ENCODE measurements at regions not wholly inside any gene's neighbourhood (a gene's known extent, or its start where the extent isn't known, plus 50 kb on each side); places are given as distances from the start of the nearest gene placed in this dataset.
"Not testable (repeated sequence)": the region's sequence is repeated elsewhere in the genome, so short reads cannot be mapped to it uniquely, and the experiment has no call there.

- H3K9me3 Mint-ChIP-seq = peaks cover 21% of the 10 kb centered on the region
- peak overlapping the region; percentile 93 for H3K27ac Mint-ChIP-seq
- TF ChIP-seq CTCF (IDR thresholded peaks at IDR 0.05; ENCODE audit: unreplicated experiment) = no peak
- peaks cover 25% of the 10 kb centered on the region for H3K4me1 Mint-ChIP-seq
- H3K27me3 Mint-ChIP-seq (ENCODE audit: low read depth) = no peaks in the 10 kb centered on the region
- DNase-seq (ENCODE audit: low spot score in 2 of 2, unreplicated experiment in 2 of 2) = no peak
- H3K4me3 Mint-ChIP-seq = no peak overlapping the region
- peaks cover 3% of the 10 kb centered on the region for H3K36me3 Mint-ChIP-seq
These were observed 63.6 kb upstream of the EHBP1 start for GRCh38 chr2:62641936-62642335.

- H3K27ac Mint-ChIP-seq = peak overlapping the region; percentile 93
- no peak overlapping the region for H3K4me3 Mint-ChIP-seq
- H3K4me1 Mint-ChIP-seq = peaks cover 25% of the 10 kb centered on the region
- DNase-seq (ENCODE audit: low spot score in 2 of 2, unreplicated experiment in 2 of 2) = no peak
- H3K36me3 Mint-ChIP-seq = peaks cover 3% of the 10 kb centered on the region
- peaks cover 26% of the 10 kb centered on the region for H3K9me3 Mint-ChIP-seq
- H3K27me3 Mint-ChIP-seq (ENCODE audit: low read depth) = no peaks in the 10 kb centered on the region
- no peak for TF ChIP-seq CTCF (IDR thresholded peaks at IDR 0.05; ENCODE audit: unreplicated experiment)
These were observed 64.1 kb upstream of the EHBP1 start for GRCh38 chr2:62641410-62641843.

DNA sequence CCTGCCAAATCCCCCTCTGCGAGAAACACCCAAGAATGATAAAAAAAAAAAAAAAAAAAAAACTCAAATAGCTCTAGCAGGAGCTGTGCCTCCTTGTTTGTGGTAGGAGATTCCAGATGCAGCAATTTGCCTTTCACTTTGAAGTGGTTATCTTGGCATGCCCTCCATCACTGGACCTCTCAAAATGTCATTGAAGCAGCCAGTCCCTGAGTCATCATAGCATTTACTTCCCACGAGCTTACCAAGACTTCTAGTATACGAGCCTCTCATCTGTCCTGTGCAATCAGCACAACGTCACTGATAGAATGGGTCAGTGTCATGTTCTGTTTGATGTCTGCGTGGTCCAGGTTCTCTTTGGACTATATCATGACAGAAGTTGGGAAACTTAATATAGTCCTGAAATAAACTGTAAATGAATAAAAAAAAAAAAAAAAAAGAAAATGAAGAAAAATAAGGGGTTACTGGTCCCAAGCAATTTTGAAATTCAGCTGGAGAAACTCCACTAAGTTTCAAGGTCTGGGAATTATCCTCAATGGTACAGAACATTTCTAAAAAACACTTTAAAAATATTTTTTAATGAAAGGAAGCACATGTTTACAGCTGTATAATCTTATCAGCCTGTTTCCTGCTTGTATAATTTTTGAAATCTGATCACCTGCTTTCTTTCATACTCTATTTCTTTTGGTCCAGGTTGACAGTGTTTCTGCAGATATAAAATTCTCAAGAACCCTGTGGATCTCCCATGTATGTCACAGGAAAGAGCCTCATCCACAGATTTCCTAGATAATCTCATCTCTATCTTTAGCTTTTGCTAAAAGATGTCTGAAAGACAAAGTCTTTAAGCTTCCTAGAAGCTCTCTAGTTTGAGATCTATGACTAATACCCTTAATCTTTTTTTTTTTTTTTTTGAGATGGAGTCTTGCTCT, 74.1 kb upstream of the EHBP1 start:
- peaks cover 9% of the 10 kb centered on the region for H3K36me3 Mint-ChIP-seq
- no peak overlapping the region for H3K4me3 Mint-ChIP-seq
- TF ChIP-seq CTCF (IDR thresholded peaks at IDR 0.05; ENCODE audit: unreplicated experiment) = no peak
- H3K27ac Mint-ChIP-seq = no peak overlapping the region
- no peaks in the 10 kb centered on the region for H3K27me3 Mint-ChIP-seq (ENCODE audit: low read depth)
- H3K9me3 Mint-ChIP-seq = peaks cover 39% of the 10 kb centered on the region
- H3K4me1 Mint-ChIP-seq = no peaks in the 10 kb centered on the region
- DNase-seq (ENCODE audit: low spot score in 2 of 2, unreplicated experiment in 2 of 2) = no peak

- not testable (repeated sequence) for H3K36me3 Mint-ChIP-seq; DNase-seq (ENCODE audit: low spot score in 2 of 2, unreplicated experiment in 2 of 2); H3K27me3 Mint-ChIP-seq (ENCODE audit: low read depth); H3K4me3 Mint-ChIP-seq; H3K4me1 Mint-ChIP-seq; H3K27ac Mint-ChIP-seq
- H3K9me3 Mint-ChIP-seq = peaks cover 27% of the 10 kb centered on the region
These were observed 75.3 kb upstream of the EHBP1 start for GRCh38 chr2:62630206-62630605.

GRCh38 chr2:62629310-62629709, 76.2 kb upstream of the EHBP1 start:
- H3K4me1 Mint-ChIP-seq = not testable (repeated sequence)
- H3K9me3 Mint-ChIP-seq = peaks cover 21% of the 10 kb centered on the region

GRCh38 chr2:62627667-62628066, 77.8 kb upstream of the EHBP1 start:
- no peak for DNase-seq (ENCODE audit: low spot score in 2 of 2, unreplicated experiment in 2 of 2)
- Mint-ChIP-seq H3K4me1 (no peaks in the 10 kb centered on the region), H3K36me3 (peaks cover 7% of the 10 kb centered on the region), H3K4me3 (no peak overlapping the region), H3K27me3 (ENCODE audit: low read depth) (no peaks in the 10 kb centered on the region), H3K9me3 (peaks cover 14% of the 10 kb centered on the region), H3K27ac (no peak overlapping the region)
- no peak for TF ChIP-seq CTCF (IDR thresholded peaks at IDR 0.05; ENCODE audit: unreplicated experiment)

More at GRCh38 chr2:62629310-62629709, 76.2 kb upstream of the EHBP1 start:
- H3K27me3 Mint-ChIP-seq (ENCODE audit: low read depth); H3K4me3 Mint-ChIP-seq; H3K27ac Mint-ChIP-seq; DNase-seq (ENCODE audit: low spot score in 2 of 2, unreplicated experiment in 2 of 2); H3K36me3 Mint-ChIP-seq: not testable (repeated sequence)
